Uterus (tissue), 2 donors: ENCODE measurements at regions not wholly inside any gene's neighbourhood (a gene's known extent, or its start where the extent isn't known, plus 50 kb on each side); places are given as distances from the start of the nearest gene placed in this dataset.

ENCODE experiments used
- POLR2A ChIP-seq, 2 donors: fragments of 450-650 bp; IDR thresholded peaks; one replicate each; pipeline ENCODE4 v1.6.1; 2016; ENCODE audit warnings: antibody characterized with exemption in 2 of 2, mild to moderate bottlenecking in 1 of 2, moderate library complexity in 1 of 2
- TF ChIP-seq, protein P1 (sequence below), 4 experiments: fragments of 200-600 bp in 2 of 4; fragments of 450-650 bp in 2 of 4; sonication (generic) in 2 of 4; IDR thresholded peaks; one replicate each; pipeline ENCODE4 v1.5.1; 2016 to 2019; ENCODE audit warnings: antibody characterized with exemption in 4 of 4, mild to moderate bottlenecking in 2 of 4, moderate library complexity in 1 of 4

DNA sequence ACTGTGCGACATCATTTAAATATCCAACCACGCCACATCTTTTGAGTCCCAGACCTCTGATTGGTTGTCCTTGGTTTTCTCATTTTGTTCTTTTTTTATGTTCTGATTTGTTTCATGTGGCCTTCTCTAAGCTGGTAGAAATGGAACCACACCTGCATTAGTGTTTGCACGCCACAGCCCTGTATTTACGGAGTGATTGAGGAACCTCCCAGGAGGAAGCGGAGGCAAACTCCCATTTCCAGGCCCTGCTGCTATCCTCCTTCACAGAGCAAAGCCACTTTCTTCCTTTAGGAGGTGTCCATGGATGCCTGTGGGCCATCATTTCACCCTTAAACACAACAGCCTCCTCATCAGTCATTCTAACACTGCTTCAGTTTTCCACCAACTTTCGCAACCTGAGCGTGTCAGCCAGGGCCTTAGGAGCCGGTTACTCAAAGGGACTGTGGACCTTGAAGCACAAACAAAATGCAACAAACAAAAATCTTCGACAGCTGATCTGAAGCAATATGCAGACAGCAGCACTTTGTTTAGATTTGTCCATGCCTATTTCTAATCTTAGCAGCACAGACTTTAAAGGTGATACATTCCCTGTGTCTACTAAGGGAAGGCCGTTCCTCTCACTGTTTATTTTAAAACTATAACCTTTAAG is 1258.1 kb upstream of the TMEM132C start:
- TF ChIP-seq, protein P1, sequence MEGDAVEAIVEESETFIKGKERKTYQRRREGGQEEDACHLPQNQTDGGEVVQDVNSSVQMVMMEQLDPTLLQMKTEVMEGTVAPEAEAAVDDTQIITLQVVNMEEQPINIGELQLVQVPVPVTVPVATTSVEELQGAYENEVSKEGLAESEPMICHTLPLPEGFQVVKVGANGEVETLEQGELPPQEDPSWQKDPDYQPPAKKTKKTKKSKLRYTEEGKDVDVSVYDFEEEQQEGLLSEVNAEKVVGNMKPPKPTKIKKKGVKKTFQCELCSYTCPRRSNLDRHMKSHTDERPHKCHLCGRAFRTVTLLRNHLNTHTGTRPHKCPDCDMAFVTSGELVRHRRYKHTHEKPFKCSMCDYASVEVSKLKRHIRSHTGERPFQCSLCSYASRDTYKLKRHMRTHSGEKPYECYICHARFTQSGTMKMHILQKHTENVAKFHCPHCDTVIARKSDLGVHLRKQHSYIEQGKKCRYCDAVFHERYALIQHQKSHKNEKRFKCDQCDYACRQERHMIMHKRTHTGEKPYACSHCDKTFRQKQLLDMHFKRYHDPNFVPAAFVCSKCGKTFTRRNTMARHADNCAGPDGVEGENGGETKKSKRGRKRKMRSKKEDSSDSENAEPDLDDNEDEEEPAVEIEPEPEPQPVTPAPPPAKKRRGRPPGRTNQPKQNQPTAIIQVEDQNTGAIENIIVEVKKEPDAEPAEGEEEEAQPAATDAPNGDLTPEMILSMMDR (IDR thresholded peaks at IDR 0.05) = no peak
- no peak for TF ChIP-seq POLR2A (IDR thresholded peaks at IDR 0.05)
